Fibroblast of peridontal ligament (primary cell): ENCODE measurements at regions not wholly inside any gene's neighbourhood (a gene's known extent, or its start where the extent isn't known, plus 50 kb on each side); places are given as distances from the start of the nearest gene placed in this dataset.

Experiments used
- DNase-seq: peaks from one replicate; pipeline ENCODE4 v3.0.0-alpha.2; 2010; ENCODE audit errors: extremely low read depth

GRCh38 chr3:194804796-194805195 is 119.1 kb downstream of the FAM43A start:
- no peak for DNase-seq

- DNase-seq: no peak
Observed at GRCh38 chr3:194805546-194805945, 119.9 kb downstream of the FAM43A start.

GRCh38 chr3:194806991-194807630 is 121.4 kb downstream of the FAM43A start:
- DNase-seq: peak; percentile 31

GRCh38 chr3:194808640-194809097 is 123.0 kb downstream of the FAM43A start:
- no peak for DNase-seq

GRCh38 chr3:194809382-194809781 is 123.7 kb downstream of the FAM43A start:
- no peak for DNase-seq

- DNase-seq: no peak
Observed at GRCh38 chr3:194810076-194810475, 124.4 kb downstream of the FAM43A start.

GRCh38 chr3:194811118-194811517 is 125.4 kb downstream of the FAM43A start:
- DNase-seq: no peak

- no peak for DNase-seq
Observed at GRCh38 chr3:194812176-194812575, 126.5 kb downstream of the FAM43A start.

GRCh38 chr3:194814878-194815357 is 129.2 kb downstream of the FAM43A start:
- peak; percentile 15 for DNase-seq

GRCh38 chr3:194816748-194817591 is 131.3 kb downstream of the FAM43A start:
- DNase-seq: no peak

GRCh38 chr3:194817592-194817930 is 131.9 kb downstream of the FAM43A start:
- DNase-seq: no peak

- DNase-seq: no peak
Observed at GRCh38 chr3:194817936-194818335, 132.3 kb downstream of the FAM43A start.

GRCh38 chr3:194824100-194824499 is 138.4 kb downstream of the FAM43A start:
- DNase-seq: no peak

GRCh38 chr3:194824701-194825111 is 139.0 kb downstream of the FAM43A start:
- peak; percentile 3 for DNase-seq

- no peak for DNase-seq
Observed at GRCh38 chr3:194826594-194826993, 140.9 kb downstream of the FAM43A start.

- DNase-seq: no peak
Observed at GRCh38 chr3:194827486-194827885, 141.8 kb downstream of the FAM43A start.

GRCh38 chr3:194828116-194828515 is 142.4 kb downstream of the FAM43A start:
- DNase-seq: peak; percentile 24

- no peak for DNase-seq
Observed at GRCh38 chr3:194828926-194829325, 143.2 kb downstream of the FAM43A start.

- no peak for DNase-seq
Observed at GRCh38 chr3:194830401-194830800, 144.7 kb downstream of the FAM43A start.

GRCh38 chr3:194830978-194831377 is 145.3 kb downstream of the FAM43A start:
- DNase-seq: no peak

GRCh38 chr3:194832346-194833104 is 146.8 kb downstream of the FAM43A start:
- no peak for DNase-seq
